ENCODE measurements at regions not wholly inside any gene's neighbourhood (a gene's known extent, or its start where the extent isn't known, plus 50 kb on each side); places are given as distances from the start of the nearest gene placed in this dataset.

- no peak for TF ChIP-seq CTCF (optimal IDR thresholded peaks at IDR 0.05 in 1 of 3, IDR thresholded peaks at IDR 0.05 in 1 of 3, conservative IDR thresholded peaks at IDR 0.05 in 1 of 3; ENCODE audit: extremely low read depth in 1 of 3, insufficient read depth in 2 of 3, low read length in 3 of 3)
- no peak for TF ChIP-seq EZH2 (IDR thresholded peaks at IDR 0.05; ENCODE audit: low read length)
Measured at GRCh38 chr2:18159896-18160295, 281.4 kb downstream of the KCNS3 start.

All from keratinocyte (primary cell).